NCI-H1930 (cell line): ENCODE measurements at regions not wholly inside any gene's neighbourhood (a gene's known extent, or its start where the extent isn't known, plus 50 kb on each side); places are given as distances from the start of the nearest gene placed in this dataset.
"Not testable (repeated sequence)": the region's sequence is repeated elsewhere in the genome, so short reads cannot be mapped to it uniquely, and the experiment has no call there.

Experiments used
- DNase-seq, 2 experiments: peaks; one replicate each; lab custom pipeline; 2025; lab: John Stamatoyannopoulos, UW

DNA sequence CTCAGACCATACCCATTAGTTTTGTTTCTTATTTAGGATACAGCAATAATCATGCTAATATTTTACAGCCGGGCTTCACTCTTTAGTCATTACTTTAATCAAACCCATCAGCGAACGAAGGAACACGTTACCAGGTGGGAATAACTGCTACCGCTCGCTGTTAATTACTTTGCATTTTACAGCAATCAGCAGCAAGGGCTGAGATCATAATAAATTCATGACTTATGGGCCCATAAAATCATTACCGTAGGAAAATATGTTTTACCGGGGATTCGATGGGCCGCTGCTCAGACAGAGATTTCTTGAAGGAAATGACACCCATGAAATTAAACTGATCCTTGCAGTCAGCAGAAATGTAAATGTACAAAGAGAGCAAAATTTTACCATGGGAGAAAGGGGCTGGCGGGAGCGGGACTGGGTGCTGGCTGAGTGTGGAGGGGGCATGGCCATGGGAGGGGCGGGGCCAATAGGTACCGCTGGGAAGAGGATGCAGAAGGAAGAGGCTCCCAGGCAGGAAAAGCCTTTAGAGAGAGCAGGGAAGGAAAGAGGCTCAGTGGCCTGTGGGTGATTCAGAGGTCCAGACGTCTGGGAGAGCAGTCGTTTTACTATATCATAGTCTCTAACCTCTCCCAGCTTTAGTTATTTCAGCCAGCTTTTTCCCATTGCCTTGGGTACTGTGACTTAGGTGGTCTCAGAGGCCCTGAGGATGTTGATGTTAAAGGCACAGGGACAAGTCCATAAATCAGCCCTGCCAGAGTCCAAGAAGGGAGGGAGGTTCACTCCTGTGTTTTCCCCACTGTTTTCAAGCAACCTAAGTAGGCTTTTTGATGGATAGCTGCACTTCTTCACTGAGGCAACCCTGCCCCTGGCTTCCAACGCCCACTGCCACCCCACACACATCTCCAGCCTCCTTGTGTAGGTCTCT lies 258.9 kb downstream of the SEC16B start:
- DNase-seq: no peak

DNA sequence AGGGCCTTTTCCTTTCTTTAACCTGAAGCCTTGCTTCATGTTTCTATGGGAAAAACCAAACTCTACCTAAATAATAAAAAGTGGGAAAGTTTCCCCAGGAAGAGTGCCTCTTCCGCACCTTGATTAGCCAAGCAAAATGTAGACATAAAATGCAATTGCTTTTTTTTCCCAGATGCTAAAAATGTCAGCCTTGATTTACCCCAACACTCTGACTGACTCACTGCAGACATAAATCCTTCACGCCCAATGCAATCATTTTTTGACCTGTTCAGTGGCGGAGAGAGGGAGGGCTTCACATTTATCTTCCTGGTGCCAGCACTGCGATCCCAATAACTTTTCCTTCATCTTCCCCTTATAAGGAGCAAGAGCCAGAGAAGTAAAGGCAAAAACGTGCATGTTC lies 261.5 kb downstream of the SEC16B start:
- no peak for DNase-seq

DNA sequence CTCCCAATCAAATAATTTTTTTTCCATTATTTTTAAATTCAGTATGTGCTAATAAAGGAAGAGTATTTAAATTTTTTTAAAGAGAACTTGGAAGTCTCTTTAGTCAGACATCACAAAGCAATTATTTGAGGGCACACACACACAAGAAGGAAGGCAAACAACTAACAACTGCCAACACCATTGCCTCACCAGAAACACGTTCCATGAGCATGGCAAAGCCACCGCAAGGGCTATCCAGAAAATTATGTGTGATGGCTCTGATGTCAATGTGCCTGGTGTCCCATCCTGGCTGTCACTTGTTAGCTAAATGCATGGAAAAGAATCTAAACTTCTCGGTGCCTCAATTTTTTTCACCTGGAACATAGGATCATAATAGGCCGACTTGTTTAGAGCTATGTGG lies 262.9 kb downstream of the SEC16B start:
- DNase-seq: no peak

DNA sequence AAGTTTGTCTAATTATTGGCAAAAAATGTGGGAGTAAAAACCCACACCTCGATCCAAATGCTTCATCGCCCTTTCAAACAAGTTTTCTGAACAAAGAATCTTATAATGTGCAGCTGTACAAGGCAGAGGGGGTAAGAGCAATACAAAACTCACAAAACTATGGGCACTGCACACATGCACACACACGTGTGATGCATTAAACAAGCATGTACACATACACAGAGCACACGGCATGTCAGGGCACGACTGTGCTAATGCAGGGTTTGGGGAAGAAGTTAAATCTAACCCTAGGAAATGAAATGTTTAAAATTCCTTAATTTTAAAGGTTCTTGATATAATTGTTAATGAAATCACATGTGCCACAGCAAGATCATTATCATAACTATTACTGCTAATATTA lies 264.0 kb downstream of the SEC16B start:
- DNase-seq: no peak

DNA sequence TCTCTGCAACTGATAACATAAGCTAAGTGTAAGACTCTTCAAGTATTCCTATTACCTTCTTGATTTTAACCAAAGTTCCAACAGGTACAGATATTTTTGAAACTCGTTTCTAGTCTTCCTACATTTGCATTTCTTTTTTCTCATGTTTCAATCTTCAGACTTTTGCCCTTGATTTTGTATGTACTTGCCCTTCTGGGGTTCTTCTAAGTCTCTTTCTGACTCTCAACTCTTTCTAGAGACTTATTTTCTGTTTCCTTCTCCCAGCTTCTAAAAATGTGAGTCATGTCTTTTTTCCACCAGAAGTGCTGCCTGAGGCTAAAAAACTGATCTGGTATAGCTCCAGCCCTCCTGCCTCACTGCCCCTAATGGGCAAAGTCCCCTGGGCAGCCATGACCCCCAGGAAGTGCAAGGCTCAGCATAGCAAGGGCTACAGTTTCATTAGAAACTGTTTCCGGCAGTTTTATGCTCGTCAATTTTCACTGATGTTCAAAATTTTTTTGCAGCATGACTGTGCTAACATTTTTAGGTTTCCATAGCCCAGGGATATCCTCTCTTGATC lies 265.9 kb downstream of the SEC16B start:
- DNase-seq: no peak

DNA sequence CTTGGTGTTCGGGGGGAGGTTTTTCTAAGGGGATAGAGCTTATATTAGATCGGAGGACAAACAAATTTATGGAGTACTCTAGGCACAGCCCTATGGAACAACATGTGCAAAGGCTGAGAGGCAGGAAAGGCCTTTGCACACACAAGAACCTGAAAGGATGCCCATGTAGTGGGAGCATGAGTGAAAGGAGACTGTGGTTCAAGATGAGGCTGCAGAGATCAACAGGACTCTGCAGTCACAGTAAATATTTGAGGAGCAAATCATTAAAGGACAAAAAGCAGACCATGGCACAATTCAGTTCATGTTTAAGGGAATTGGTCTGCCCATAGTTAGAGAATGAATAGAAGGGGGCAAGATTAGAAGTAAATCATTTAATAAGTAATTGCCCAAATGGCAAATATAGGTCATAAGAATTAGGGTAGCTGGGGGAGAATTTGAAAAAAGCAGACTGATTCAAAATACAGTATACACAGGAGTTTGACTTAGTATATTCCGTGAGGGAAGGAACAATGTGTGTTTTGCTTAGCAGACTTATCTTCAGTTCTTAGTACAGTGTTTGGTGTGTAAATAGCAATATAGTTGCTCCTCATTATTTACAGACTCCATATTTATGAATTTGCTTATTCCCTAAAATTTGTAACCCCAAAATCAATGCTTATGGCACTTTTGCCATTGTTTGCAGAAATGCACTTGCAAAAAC lies 268.1 kb downstream of the SEC16B start:
- no peak for DNase-seq

DNA sequence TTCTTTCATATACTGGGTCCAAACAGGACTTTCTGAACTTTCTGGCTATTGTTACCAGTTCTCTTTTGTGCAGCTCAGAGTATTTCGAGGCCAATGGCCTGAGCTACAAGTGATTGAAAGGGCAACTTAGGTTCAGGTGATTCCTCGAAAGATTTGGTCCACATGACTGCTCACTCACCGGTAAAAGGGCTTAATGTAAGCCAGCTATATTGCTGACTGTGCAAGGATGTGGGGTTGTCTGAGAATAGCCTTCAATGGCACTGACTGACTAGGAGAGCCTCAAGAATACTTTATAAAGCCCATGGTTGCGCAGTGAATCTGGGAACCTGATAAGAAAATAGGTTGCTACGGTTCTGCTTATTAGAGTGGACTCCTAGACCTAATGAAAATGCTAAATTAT lies 269.0 kb downstream of the SEC16B start:
- no peak for DNase-seq

DNA sequence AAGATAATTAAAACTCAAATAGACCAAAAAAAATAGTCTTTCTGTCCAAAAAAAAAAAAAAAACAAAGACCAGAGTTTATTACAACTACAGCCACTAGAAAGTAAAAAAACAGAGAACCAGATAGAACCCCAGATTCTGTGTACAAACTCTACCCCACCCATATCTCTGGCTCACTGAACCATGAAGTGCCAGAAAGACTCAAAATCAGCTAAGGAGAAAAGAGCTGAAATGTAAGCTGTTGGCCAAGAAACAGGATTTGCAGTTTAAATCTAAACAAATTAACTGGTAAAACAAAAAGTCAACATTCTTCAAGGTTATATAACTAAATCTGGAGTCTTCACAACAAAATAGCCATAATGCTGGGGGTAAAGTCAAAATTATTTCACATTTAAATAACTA lies 278.9 kb downstream of the SEC16B start:
- DNase-seq: no peak

DNA sequence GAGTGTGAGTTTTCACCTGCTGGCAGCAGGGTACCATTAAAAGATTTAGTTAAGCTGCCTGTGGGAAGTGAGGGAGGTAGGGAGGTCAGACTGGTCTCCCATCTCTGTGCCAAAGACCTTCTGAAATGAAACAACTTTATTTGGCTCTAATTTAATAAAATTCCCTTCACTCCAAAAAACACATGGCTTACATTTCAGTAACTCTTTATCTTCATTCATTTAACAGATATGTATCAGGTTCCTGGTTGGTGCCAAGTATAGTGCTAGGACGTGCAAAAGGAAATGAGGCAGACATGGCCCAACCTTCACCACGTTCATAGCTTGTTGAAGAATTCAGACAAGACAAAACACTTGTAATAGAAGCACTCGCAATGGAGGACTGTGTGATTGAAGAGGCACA lies 282.3 kb downstream of the SEC16B start:
- DNase-seq: no peak

DNA sequence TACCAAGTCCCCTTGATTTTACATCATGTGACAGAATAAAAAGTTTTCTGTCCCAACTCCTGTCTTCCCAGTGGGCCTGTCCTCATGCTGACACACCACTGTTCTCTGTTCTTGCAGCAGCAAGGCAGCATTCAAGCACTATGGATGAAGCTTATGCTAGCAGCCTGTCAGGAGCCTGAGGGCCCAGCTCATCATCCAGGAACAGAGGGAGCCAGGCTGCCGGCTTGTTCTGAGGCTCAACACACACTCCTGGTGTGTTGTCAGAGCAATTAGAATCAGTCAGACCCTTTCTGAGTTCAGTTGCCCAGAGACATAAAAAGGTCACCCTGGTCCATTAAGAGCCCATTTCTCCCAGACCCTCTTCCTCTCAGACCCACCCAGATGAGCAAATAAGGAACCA lies 282.9 kb downstream of the SEC16B start:
- no peak for DNase-seq

DNA sequence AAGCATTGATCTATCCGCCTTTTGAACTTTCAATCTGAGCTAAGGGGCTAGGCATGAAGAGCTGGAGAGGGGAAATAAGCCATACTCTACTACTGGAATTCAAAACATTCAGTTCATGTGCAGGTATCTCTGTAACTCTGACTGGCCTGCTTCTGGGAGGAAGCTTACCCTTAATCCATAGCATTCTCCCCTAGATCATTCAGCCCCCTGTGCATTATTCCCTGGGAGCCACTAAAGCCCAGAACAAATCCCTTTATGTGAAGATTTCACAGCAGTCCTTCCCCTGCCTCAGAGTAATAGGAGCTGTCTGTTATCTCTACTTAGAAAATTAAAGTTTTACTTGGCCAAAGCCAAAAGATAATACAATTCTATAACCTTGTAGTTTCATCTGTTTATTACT lies 300.7 kb downstream of the SEC16B start:
- no peak for DNase-seq

DNA sequence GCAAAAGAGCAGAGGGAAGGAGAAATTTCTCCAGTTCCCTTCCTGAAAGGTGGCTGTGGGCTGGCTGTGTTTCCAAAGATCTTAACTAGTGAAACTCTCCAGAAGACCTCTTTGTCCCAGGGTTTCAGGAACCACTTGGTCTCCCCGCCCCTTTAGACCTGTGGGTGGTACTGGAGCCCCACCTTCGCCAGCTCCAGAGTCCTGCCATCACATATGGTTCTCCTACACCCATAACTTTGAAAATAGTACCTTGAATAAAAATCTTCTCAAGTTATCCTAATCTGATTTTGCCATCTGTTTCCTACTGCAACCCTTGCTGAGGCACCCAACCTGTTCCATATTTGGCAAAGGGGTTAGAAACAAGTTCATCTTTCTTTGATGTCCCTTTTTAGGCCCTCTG lies 303.9 kb downstream of the SEC16B start:
- DNase-seq: no peak

DNA sequence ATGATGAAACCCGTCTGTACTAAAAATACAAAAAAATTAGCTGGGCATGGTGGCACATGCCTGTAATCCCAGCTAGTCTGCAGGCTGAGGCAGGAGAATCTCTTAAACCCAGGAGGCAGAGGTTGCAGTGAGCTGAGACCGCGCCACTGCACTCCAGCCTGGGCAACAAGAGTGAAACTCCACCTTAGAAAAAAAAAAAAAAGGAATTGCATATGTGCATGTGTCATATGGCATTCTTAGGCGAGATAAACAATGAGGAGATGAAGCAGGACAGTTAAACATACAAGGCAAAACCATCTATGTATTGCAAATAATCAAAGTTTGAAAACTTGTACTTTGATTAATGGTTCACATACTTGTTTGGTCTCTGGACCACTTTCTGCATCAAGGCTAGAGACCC lies 305.1 kb downstream of the SEC16B start:
- DNase-seq: not testable (repeated sequence)

DNA sequence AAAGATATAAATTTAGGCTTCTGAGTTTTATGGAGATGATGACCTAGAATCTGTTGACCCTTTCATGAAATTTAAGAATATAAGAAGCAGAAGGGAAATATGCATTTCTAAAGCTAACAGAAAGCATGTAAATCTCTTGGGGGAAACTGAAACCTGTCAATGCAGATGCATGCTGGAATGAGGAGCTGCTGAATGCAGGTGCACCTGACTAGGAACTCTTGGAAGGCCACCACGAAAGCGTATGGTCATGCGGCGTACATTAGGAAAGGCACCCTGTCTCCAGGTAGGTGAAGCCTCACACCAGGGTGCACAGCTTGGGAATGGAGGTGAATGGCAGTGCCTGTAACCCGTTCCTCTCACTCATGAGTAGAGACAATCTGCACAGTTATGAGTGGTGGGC lies 309.7 kb downstream of the SEC16B start:
- no peak for DNase-seq

DNA sequence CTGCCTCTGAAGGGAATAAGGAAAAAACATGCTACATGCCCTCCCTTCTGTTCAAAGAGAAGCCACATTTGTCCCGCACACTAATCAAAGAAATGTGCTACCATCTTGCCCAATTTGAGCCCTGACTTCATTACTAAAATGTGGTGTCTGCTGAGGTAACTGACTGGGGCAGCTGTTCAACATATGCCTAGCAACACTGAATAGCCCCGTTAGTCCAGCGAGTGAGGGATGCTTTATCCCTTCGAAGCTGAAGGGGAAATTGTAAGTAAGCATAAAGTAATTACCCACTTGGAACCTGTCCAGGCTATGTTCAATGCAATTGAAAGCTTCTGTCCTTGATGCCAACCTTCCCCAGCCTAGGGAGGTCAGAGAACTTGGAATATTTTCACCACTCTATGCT lies 310.6 kb downstream of the SEC16B start:
- no peak for DNase-seq

DNA sequence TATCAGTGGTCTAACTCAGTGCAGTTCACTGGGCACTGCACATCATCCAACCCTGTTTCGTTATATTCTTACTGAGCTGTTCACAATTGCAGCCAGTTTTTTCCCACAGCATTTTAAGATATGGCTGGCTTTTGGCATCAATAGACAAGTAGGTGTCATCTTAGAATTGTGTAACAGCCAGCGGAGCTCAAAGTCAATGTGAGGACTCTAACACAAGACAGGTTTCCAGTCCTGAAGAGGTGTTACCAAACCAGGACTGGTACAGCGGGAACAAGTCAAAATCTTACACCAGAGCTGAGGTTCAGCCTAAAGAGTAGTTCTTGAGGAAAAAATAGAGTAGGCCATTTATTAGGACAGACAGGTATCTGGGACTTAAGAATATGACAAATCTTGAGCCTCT lies 313.3 kb downstream of the SEC16B start:
- DNase-seq: no peak

DNA sequence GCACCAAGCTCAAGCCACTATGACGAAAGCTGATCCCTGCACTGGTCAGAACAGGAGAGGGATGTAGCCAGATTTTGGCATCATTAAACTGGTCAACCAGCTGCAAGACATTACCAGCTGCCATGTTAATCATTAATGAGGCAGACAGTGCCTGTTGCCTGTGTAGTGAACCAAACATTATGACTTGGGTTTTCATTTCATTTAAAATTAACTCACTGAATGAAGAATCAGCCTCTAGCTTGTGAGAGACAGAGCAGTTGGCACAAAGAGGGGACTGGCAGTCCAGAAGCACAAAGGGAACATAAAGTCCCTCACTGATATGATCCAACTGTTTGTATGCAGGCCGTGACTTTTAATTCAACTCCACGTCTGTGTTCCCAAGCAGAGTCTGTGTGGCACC lies 318.9 kb downstream of the SEC16B start:
- no peak for DNase-seq

DNA sequence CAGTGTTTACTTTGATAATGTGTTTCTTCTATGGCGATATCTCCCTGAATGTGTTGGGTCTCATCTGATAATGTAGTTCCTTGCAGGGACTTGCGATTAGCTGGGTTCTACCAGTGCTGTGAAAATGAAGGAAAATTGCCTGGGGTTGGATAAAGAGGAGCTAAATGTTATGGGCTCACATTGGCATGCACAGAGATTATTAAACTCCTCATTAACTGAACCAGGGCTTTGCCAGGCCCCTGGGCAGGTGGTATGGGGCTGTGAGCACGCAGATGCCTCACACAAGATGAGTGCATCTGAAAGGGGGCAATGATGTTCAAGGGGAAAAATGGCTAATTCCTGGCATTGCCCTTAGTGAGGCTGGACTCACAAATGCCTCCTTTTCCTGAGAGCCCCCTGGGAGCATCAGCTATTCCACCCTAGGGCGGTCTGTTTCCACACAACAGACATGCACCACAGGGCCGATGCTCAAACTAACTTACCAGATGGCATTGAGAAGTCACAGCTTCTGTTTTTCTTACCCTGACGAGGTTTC lies 321.1 kb downstream of the SEC16B start:
- DNase-seq: no peak

DNA sequence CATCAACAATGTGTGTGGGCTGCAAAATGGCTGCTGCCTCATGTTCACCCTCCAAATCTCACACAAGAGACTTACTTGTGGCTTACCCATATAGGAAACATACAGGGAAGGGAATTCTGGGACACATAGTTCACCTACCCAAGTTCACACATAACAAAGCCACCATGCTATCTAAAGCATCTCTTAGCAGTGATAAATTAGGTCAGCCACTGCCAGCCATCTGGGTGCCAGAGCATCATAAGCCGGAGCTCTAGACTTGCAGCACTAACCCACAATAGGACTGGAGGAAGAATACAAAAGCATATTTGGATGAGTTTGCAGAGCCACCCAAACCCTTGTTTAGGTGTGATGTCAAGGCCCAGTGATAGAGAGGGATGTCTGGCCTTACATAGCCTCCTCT lies 321.7 kb downstream of the SEC16B start:
- no peak for DNase-seq

DNA sequence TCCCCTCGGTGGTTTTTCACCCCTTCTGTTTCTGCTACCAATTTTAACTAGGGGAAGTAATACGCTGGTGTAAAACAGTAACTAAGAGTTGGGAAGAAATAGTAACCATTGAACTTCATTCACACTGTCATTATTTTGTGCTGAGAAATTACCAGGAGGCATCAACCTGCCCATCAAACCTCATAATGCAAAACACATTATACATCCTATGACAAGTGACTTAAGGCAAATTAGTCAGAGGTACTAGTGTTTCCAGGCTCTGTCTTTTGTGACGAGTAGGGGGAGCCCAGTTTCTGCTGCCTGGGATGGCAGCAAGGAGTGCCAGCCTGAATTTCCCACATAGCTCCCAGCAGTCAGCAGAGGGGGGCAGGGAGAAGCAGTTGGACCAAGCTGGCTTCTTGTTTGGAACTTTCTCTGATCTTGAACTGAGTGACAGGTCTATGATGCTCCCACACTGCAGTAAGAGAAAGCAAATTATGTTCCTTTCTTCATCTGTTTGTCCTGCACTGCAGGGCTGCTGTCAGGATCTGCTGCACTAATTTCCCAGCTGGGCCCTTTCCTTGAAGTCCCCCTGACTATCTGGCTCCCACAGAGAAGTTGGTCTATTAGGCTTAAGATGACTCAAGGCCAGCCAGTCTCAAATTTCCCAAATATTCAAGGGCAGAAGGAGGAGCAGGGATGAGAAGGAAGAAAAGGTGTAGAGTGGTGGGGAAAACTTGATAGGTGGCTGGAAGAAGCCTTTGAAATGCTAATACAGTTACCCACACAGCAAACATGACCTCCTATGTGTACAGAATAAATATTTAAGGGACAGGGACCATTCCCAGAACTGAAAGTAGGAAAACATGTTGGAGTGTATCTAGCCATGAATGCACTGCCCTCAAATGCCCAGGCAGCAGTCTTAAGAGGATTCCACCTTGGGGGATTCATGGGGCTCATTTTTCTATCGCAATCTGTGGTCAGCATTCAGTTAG lies 322.8 kb downstream of the SEC16B start:
- DNase-seq: no peak

DNA sequence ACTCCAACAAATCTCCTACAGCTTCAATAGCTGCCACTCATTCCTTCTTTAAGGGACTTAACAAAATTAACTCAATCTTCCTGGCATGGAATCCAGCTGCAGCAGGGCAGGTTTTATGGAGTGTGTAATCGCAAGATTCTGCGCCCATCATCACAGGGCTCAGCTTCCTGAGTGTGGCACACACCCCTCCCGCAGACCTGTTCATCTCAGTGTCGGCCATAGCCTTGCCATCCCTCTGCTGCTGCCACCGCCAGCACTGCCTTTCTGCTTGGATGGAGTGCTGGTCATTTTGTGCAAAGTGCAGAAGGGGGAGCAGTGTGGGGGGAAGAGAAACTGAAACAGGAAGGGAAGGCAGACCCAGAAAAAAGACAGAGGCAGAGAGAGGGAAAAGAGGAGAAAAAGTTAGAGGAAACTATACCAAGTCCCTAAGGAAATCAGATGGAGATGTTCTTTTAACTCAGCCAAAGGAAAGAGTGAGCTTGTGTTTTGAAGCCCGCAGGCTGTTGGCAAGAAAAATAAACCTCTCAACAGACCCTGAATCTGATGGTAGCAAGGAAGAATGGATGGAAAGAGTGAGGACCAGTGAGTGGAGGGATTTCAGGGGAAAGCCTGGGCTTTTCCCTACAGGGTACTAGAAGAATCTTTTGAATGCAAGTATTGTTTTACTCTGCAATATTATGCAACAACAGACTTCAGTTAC lies 324.2 kb downstream of the SEC16B start:
- no peak for DNase-seq
